ENCODE measurements at regions not wholly inside any gene's neighbourhood (a gene's known extent, or its start where the extent isn't known, plus 50 kb on each side); places are given as distances from the start of the nearest gene placed in this dataset.

DNA sequence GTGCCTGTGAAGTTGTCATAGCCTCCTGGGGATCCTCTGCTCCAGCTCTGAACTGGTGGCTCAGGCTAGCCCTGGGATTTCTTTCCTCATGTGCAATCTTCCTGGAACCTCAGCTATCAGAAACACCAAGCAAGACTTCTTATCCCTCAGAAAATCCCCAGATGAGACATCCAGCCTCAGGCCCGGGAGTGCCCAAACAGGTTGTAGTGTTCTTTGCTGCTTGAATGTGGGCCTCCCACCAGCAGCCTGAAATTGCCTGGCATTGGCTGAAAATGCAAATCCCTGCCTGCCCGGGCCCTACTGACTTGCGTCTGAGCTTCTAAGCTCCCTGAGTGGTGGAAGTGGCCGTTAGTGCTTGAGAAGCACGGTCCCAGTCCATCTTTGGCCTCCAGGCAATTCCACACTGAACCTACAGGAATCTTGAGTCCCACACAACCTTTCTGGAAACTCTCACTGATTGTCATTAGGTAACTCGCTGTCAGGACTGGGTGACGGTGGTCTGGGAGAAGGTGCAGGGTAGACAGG lies 146.8 kb downstream of the ZBTB18 start:
- DNase-seq: no peak

DNA sequence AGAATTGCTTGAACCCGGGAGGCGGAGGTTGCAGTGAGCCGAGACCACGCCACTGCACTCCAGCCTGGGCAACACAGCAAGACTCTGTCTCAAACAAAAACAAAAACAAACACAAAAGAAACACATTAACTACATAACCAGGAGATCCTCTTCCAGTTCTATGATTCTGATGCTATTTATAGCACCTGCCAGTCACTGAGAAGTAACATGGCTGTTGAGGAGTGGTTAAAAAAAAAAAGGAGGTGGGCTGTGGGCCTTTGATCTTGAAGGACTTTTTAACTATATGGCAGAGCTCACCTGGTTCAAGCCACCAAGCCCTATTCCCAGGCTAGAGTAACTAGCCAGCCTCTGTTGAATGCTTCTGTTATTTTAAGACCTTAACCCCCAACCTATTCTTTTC lies 148.8 kb downstream of the ZBTB18 start:
- DNase-seq: no peak

DNA sequence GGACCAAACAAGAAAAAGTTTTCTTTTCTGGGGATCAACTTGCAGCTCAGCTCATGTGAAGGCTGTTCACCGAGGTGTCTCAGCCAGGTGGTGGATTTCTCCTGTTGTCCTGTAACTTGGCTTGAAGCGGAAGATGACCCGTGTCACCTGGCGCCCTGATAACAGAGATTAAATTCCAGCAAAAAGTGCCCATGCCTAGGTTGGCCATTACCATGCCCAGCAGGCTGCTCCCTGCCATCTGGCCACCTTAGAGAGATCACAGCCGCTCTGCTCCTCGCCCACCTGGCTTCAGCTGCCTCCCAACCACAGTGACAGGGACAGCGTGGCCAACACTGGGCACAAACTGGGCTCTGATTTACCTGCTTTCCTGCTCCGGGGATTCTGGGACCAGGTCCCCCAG lies 149.5 kb downstream of the ZBTB18 start:
- DNase-seq: no peak

DNA sequence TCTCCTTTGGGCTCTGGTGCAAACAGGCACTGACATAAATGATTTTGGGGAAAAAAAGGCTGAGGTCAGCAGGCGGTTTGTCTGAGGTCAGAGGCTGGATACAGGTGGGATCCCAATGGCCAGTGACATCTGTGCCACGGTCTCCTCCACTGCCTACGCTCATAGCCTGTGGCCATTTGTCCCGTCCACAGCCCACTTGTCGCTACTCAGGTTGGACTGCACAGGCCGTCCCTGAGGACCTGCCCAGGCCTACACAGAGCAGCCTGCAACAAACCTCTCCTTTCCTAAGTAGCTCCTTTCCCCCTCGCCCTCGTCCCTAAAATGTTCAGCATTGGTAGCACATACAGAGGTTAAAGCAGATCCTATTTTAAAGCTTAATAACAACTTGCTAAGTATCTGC lies 150.7 kb downstream of the ZBTB18 start:
- DNase-seq: no peak

DNA sequence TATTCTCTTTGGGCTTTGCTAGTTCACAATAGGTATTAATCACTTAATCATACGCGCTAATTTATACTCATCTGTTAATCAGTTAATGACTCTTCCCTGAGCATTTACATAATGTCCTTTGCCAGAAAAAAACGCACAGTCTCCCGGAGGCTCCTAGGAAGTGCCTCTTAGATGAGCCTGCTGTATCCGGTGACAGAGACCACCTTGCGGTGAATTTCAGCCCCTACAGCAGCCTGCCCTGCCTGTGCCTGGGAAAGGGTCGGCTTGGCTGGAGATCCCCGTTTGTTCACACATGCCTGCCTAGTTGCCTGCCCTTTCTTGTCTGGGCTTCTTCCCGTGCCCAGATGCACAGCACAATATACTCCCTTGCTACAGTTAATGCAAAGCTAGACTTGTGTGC lies 152.9 kb downstream of the ZBTB18 start:
- no peak for DNase-seq

DNA sequence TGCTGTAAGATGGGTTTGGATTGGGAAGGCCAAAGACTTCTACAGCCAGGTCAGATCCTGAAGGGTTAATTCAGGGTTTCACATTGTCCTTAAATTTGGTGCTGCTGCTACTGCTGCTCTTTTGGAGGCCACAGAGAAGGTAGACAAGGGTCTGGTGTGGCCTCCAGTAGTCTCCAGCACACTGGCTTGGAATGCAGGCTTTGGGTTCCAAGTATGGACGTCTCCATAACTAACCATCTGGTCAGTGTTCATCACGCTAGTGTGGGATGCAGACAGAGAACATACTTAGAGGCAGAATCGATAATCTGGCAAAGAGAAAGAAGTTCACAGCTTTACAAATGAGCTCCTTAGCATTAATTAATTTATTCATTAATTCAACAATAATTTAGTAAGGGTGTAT lies 154.1 kb downstream of the ZBTB18 start:
- DNase-seq: no peak

DNA sequence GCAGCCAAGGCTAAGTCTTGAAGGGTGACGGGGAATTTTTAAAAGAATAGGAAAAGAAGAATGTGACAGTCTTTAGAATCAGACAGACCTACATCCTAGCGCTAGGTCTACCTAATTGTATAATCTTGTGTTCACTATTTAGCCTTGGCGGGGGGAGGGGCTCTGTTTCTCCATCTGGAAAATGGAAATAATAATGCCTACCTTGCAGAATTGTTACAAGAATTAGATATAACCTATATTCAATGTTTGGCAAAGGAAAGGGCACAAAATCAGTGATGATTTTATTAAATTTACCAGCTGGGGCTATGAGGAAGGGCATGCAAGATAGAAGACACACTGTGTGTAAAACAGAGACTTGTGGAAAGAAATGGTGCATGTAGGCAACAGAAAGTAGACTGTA lies 154.8 kb downstream of the ZBTB18 start:
- DNase-seq: no peak

DNA sequence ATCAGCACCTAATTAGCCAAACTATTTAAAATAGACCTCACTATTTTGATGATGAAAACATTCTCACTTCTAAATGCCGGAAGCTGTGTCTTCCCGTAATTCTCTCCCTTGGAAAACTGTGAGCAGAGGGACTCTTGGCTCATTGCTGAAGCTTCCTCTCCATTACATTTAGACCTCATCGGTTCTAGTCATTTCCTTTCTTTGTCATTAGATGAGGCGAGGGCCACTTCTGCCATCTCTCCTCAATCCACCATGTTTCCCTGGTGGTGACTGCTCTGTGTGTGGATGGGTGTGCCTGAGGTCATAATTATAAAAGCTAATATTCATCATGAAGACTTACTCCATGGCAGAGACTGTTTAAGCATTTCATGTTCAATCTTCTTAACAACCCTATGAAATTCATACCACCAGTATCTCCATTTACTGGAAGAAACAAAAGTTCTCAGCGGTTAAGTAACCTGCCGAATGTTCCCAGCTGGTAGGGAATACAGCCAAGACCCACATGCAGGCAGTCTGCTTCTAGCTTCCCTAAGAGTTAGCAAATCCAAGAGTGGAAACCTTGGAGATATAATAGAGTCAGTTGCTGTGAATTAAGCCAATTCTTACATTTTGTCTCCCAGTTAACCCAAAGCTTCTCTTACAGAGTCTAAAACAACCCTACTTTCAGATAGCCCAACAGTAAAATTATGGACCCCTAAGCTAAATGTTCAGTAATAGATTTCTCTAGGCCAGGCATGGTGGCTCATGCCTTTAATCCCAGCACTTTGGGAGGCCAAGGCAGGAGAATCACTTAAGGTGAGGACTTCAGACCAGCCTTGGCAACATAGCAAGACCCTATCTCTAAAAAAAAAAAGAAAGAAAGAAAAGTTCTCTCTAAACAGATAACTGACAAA lies 156.2 kb downstream of the ZBTB18 start:
- DNase-seq: no peak

DNA sequence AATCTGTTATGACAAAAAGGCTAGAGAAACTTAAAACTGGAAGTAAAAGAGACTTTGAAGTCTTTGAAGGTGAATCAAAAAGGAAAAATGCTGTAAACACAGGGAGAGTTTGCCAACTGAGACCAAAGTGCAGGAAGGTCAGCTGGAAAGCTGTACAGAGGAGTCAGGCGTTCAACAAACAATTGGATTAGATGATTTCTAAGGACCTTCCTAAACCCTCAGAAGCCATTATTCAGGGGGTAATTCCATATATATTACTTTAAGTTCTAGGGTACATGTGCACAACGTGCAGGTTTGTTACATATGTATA lies 156.8 kb downstream of the ZBTB18 start:
- DNase-seq: no peak

DNA sequence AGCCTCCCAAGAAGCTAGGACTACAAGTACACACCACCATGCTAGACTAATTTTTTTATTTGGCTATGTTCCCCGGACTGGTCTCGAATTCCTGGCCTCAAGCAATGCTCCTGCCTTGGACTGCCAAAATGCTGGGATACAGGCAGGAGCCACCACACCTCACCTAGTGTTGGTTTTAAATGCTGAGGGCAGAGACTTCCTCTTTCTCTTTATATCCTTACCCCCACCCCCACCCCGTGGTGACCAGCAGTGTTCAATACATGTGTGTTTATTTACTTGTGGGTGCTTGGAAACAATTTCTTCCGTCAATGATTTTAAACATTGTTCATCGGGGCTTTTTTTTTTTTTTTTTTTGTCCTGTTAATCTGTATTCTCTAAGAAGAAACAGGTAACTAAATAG lies 158.9 kb downstream of the ZBTB18 start:
- DNase-seq: no peak

DNA sequence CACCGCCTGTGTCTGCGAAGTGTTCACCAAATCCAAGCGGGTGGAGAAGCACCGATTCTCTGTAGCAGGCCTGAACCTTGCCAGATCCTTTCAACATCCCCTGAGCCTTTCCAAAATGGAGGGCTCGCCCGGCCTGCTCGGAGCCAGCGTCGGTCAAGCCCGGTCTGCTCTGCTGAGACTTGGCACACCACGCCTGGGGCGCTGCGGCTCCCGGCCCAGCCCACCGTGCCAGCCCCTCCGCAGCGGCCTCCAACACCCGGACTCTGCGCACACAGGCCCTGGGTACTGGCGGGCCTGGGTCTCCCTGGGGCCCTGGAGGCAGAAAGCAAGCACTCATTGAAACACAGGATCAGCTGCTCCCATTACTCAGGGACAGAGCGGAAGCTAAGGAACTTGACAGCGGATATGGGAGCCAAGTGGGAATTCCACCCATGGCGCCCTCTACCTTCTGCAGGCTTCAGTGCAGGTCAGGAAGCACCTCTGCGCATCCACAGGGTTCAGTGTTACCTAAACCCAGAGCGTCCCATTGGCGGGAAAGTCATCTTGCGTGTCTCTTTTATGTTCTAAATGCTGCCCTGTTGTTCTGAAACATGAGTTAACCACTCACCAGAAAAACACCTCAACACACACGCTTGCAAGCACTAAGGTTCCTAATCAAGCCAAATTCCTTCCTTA lies 159.9 kb downstream of the ZBTB18 start:
- no peak for DNase-seq

DNA sequence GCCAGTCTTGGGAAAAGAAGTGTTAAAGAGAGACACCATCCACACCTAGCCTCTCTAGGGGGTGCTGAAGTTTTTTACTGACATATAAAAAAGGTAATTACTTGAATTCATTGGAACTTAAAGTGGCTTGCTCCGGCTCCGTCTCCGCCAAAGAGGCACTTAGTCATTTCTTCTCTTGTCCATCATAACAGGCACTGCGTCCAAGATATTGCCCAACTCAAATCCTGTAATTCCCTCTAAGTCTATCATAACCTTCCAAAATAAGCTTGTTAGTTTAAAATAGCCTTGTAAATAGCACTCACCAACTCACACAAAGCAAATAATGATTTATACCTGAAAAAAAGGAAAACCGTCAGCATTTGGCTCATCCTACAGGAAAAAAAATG lies 160.5 kb downstream of the ZBTB18 start:
- no peak for DNase-seq

DNA sequence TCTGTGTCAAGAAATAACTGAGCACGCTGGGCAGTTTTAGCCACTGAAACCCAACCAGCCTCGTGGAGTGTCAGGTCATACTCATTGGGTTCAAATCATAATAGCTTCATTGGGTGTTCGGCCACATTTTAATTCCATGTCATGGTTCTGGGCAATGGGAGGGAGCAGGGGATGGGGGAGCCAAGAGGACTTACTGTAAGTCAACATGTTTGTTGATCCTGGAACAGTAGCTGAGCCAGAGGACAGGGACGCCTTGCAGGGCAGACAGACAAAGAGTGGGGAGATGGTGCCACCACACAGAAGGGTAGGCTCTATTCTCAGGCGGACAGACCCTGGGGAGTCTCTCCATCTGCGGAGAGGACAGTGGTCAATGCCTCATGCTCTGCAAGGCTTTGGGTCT lies 161.1 kb downstream of the ZBTB18 start:
- no peak for DNase-seq

DNA sequence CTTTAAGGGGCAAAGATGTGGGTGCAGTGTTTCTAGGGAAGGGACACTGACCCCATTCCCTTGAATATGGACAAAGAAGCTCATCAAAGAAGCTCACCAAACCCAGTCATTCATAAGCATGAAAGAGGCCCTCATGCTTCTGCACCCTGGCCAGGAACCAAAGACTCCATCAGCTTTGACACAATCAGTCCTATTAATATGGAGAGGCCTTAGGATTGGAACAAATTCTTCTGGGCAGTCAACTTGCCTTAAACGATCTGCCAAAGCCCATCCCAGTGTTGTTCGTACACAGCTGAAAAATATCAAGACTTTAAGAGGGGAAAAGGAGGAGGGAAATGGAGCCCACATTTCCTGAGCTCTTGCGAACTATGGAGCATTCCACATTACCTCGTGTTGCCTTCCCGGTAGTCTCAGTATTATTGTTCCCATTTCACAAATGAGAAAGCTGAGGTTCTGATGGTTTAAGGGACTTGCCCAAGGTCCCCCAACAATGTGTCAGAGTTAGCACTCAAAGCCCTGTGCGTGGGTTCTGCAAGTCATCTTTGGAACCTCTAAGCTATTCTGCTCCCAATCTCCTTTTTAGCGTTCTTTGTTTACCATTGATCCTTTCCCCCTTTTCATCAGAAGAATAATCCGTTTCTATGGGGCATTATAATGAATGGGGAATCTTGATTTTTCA lies 161.9 kb downstream of the ZBTB18 start:
- DNase-seq: no peak

DNA sequence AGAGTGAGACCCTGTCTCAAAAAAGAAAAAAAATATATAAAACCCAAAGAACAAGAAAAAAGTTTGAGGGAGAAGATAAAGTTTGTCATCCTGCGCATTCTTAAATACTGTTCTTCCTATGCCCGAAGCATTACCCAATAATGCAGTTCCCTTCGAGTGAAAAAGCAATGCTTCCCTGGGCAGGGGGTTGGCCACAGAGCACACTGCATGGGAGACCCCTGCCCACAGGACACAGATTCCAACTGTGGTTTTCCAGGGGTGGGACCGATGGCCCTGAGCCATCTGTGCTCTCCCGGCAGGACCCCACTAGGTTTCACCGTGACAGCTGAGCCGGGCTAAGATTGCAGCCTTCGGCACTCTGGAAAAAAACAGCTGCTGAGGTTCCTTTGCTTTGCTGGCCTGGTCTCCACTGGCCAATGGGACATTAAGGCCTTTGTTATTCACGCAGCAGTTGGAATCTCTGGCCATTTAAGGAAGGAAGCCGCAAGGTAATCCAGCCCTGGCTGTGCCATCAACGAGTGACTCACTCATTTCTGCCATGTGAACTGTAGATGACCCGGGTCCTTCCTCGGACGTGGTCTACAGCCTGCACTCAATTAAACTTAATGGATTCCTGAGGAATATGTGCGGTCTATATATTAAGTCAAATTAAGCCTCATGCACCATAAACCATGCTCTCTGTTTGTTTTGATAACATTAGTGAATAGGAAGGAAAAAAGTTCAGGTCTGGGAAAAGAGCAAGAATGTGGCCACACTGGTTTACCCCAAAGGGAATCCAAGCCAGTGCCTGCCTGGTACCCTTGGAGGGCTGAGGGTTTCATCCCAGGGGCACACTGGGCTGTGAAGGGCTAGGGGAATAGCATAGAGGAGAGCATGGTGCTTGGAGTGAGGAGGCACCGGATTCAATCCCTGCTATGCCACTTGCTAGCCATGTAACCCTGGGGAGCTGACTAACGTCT lies 163.2 kb downstream of the ZBTB18 start:
- DNase-seq: peak; percentile 70

DNA sequence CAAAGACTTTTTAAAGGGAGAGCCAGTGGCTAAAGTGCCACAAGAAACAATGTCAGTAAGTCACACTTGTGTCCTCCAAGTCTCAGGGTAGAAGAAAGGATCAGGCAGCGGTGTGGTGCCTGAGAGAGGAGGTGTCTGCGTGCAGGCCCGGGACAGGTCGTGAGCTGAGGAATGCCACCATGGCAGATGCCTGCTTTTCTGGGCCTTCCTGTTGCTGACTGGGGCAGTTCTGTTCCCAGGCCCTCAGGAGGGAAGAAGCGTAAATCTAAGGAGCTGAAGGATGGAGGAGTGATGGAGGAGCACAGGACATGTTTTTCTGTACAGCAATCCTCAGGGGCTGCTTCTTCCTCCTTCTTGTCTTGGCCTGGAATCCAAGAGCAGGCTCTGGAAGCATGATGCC lies 165.8 kb downstream of the ZBTB18 start:
- DNase-seq: no peak

DNA sequence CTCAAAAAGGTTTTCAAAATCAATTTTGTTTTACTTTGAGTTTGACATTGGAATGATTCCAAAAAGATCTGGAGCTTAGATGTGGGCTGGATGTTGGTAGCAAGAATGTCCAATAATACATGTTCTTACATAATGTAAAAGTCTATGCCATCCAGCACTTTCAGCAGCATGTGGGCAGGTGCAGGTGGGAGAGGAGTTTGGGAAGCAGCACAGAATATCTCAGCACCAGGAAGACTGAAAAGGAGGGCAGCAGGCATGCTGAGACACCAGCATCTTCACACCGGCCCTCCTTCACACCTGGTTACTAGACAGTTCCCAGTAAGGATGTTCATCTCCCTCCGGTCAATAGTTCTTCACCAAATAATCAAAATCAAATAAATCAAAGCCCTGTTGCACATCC lies 166.6 kb downstream of the ZBTB18 start:
- no peak for DNase-seq

DNA sequence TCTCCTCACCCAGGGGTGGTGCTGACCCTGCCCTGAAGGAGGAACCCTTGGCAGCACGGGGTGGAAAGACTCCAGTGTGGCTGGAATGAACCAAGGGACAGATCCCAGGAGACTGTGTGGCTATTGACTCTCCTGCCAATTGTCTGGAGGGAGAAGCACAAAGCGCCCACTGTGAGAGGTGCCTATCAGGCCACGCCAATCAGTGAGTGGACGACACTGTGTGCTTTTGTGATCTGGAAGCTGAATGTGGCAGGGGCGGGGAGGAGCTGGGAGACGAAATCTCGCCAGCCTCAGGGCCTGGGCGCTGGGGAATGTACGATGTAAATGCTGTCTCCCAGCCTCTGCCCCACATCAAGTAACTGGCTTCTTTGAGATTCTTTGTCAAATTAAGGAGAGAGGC lies 167.1 kb downstream of the ZBTB18 start:
- DNase-seq: no peak

DNA sequence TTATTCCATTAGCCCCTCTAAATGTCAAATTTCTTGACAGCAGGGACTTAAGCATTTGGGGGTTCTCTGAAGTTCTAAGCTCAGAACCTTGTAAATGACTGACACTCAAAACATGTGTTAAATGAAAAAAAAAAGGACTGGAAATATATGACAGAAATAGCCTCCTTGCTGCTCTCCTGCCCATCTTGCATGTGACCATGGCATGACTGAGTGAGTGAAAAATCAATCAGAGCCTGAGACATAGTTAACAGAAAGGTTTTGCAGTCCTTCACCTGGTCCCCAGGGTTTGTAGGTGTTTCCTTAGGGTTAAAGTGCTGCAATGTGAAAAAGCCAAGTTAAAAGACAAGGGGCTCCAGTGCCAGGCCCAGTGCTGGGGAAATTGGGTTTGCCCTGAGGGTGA lies 168.1 kb downstream of the ZBTB18 start:
- DNase-seq: no peak

DNA sequence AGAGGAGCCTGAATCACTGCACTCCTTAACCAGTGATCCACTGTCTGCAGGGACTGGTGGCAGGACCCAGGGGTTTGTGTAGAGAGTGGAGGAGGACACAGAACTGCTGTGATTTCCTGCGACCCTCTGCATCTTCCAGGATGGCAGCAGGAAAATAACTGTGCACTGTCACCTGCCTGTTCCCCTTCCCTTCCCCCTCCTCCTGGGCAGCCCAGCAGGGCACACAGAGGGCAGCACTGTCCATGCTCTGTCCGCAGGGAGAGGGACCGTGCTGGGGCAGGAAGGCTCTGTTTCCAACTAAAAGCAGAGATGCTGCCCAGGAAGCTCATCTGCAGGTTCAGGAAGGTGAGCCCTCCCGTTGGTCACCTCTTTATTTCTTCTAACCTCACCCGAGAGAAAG lies 168.7 kb downstream of the ZBTB18 start:
- no peak for DNase-seq

DNA sequence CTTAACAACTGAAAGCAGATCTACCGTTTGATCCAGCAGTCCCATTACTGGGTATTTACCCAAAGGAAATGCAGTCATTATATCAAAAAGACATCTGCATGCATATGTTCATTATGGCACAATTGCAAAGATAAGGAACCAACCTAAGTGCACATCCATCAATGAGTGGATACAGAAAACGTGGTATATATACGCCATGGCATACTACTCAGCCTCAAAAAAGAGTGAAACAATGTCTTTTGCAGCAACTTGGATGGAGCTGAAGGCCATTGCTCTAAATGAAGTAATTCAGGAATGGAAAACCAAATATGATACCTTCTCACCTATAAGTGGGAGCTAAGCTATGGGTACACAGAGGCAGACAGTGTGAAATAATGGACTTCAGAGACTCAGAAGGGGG lies 169.3 kb downstream of the ZBTB18 start:
- DNase-seq: no peak

DNA sequence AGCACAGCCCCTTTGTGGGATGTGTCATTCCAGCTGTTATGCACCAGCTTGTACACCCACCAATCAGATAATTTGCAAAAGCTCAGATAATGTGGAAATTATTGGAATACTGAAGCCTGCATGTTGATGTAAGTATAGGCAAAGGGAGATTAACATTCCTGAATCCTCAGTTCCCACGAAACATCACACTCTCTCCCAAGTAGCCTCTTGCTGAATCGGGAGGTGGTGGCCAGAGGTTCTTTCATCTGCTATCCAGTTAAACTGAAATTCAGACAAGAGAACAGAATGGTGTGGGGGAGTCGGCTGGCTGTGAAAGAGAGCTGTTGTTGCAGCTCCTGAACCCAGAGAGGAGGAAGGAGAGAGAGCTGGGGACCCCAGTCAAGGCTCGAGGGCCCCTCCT lies 170.9 kb downstream of the ZBTB18 start:
- no peak for DNase-seq

All from femur (tissue), 1 donor.